GM20000 (cell line): ENCODE measurements at regions not wholly inside any gene's neighbourhood (a gene's known extent, or its start where the extent isn't known, plus 50 kb on each side); places are given as distances from the start of the nearest gene placed in this dataset.

Experiments
- DNase-seq: peaks from one replicate; pipeline ENCODE4 v3.0.0; 2012; ENCODE audit warnings: low spot score
- TF ChIP-seq, protein P1 (sequence below): IDR thresholded peaks from 2 replicates; pipeline ENCODE4 v1.5.1; 2012; ENCODE audit warnings: mild to moderate bottlenecking, control low read depth; ENCODE audit errors: extremely low read depth, missing control alignments

GRCh38 chr17:6325741-6326140 is 109.2 kb downstream of the AIPL1 start:
- no peak for DNase-seq
- TF ChIP-seq, protein P1, sequence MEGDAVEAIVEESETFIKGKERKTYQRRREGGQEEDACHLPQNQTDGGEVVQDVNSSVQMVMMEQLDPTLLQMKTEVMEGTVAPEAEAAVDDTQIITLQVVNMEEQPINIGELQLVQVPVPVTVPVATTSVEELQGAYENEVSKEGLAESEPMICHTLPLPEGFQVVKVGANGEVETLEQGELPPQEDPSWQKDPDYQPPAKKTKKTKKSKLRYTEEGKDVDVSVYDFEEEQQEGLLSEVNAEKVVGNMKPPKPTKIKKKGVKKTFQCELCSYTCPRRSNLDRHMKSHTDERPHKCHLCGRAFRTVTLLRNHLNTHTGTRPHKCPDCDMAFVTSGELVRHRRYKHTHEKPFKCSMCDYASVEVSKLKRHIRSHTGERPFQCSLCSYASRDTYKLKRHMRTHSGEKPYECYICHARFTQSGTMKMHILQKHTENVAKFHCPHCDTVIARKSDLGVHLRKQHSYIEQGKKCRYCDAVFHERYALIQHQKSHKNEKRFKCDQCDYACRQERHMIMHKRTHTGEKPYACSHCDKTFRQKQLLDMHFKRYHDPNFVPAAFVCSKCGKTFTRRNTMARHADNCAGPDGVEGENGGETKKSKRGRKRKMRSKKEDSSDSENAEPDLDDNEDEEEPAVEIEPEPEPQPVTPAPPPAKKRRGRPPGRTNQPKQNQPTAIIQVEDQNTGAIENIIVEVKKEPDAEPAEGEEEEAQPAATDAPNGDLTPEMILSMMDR = no peak

GRCh38 chr17:6325051-6325450 is 109.9 kb downstream of the AIPL1 start:
- TF ChIP-seq, protein P1 = no peak
- no peak for DNase-seq

- DNase-seq = no peak
- TF ChIP-seq, protein P1 = no peak
Measured at GRCh38 chr17:6323626-6324356, 111.1 kb downstream of the AIPL1 start.

- TF ChIP-seq, protein P1 = no peak
- DNase-seq = no peak
Measured at GRCh38 chr17:6322316-6322715, 112.6 kb downstream of the AIPL1 start.

DNA sequence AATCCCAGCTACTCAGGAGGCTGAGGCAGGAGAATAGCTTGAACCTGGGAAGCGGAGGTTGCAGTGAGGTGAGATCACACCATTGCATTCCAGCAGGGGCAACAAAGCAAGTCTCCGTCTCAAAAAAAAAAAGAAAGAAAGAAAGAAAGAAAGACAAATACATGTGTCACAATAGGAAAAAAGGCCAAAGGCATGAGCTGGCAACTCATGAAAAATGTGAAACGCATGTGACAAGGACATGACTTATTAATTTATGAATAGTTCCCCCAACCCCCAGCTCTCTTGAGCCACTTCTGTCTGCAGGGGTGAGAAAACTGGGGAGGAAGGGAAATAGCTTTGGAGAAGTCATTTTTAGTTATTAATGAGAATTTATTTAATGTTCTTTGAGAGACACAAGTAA is 120.6 kb downstream of the AIPL1 start:
- TF ChIP-seq, protein P1 = no peak
- DNase-seq = no peak

DNA sequence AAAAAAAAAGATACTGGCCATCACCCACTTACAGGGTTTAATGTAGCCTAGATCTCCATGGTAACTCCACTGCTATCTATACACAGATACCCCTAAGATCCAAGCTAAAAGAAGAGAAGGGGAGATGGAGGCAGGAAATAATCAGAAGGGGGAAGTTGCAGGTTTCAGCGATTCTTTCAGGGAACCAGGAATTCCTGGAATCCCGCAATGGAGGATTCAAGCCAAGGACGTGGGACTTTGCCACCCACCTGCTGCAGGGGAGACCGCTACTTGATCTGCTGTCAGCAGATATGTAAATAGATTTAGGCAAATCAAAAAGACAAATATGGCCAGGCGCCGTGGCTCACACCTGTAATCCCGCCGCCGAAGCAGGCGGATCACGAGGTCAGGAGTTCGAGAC is 121.1 kb downstream of the AIPL1 start:
- DNase-seq = no peak
- TF ChIP-seq, protein P1 = no peak

DNA sequence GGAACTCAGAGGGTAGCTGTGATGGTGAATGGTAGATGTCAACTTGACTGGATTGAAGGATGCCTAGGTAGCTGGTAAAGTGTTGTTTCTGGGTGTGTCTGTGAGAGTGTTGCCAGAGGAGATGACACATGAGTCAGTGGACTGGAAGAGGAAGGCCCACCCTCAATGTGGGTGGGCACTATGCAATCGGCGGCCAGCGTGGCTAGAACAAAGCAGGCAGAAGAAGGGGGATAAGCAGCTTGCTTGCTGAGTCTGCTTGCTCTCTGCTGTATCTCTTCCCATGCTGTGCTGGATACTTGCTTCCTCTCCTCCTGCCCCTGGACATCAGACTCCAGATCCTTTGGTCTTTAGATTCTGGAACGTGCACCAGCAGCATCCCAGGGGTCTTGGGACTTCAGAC is 128.1 kb downstream of the AIPL1 start:
- no peak for DNase-seq
- TF ChIP-seq, protein P1 = no peak
